ENCODE measurements at regions not wholly inside any gene's neighbourhood (a gene's known extent, or its start where the extent isn't known, plus 50 kb on each side); places are given as distances from the start of the nearest gene placed in this dataset.
"Not testable (repeated sequence)": the region's sequence is repeated elsewhere in the genome, so short reads cannot be mapped to it uniquely, and the experiment has no call there.

GRCh38 chr5:25162616-25163015 lies 517.8 kb upstream of the CDH10 start:
- not testable (repeated sequence) for DNase-seq

GRCh38 chr5:25160891-25161290 lies 516.1 kb upstream of the CDH10 start:
- DNase-seq: no peak

GRCh38 chr5:25150819-25151218 lies 506.0 kb upstream of the CDH10 start:
- no peak for DNase-seq

- no peak for DNase-seq
These were observed 483.8 kb upstream of the CDH10 start for GRCh38 chr5:25128606-25129005.

- no peak for DNase-seq
These were observed 474.9 kb upstream of the CDH10 start for GRCh38 chr5:25119650-25120049.

GRCh38 chr5:25107853-25108252 lies 463.1 kb upstream of the CDH10 start:
- no peak for DNase-seq

- no peak for DNase-seq
These were observed 454.8 kb upstream of the CDH10 start for GRCh38 chr5:25099538-25099937.

- no peak for DNase-seq
These were observed 450.5 kb upstream of the CDH10 start for GRCh38 chr5:25095261-25095660.

GRCh38 chr5:25094219-25094618 lies 449.4 kb upstream of the CDH10 start:
- no peak for DNase-seq

- DNase-seq: no peak
These were observed 447.1 kb upstream of the CDH10 start for GRCh38 chr5:25091921-25092320.

- no peak for DNase-seq
These were observed 446.1 kb upstream of the CDH10 start for GRCh38 chr5:25090854-25091253.

GRCh38 chr5:25090275-25090674 lies 445.5 kb upstream of the CDH10 start:
- DNase-seq: no peak

GRCh38 chr5:25088689-25089088 lies 443.9 kb upstream of the CDH10 start:
- DNase-seq: not testable (repeated sequence)

GRCh38 chr5:25083261-25083660 lies 438.5 kb upstream of the CDH10 start:
- DNase-seq: not testable (repeated sequence)

- DNase-seq: no peak
These were observed 421.5 kb upstream of the CDH10 start for GRCh38 chr5:25066239-25066638.

GRCh38 chr5:25064306-25064705 lies 419.5 kb upstream of the CDH10 start:
- DNase-seq: no peak

GRCh38 chr5:25060575-25060974 lies 415.8 kb upstream of the CDH10 start:
- no peak for DNase-seq

GRCh38 chr5:25056836-25057235 lies 412.1 kb upstream of the CDH10 start:
- peak; percentile 1 for DNase-seq

GRCh38 chr5:25033658-25034057 lies 388.9 kb upstream of the CDH10 start:
- no peak for DNase-seq

GRCh38 chr5:25029004-25029403 lies 384.2 kb upstream of the CDH10 start:
- peak; percentile 20 for DNase-seq

- no peak for DNase-seq
These were observed 382.7 kb upstream of the CDH10 start for GRCh38 chr5:25027526-25027925.

- no peak for DNase-seq
These were observed 382.3 kb upstream of the CDH10 start for GRCh38 chr5:25027061-25027460.

GRCh38 chr5:25025831-25026230 lies 381.1 kb upstream of the CDH10 start:
- DNase-seq: no peak

- no peak for DNase-seq
These were observed 375.7 kb upstream of the CDH10 start for GRCh38 chr5:25020454-25020853.

- no peak for DNase-seq
These were observed 364.3 kb upstream of the CDH10 start for GRCh38 chr5:25009063-25009462.

All from tongue (tissue), 1 donor.